ENCODE measurements at regions not wholly inside any gene's neighbourhood (a gene's known extent, or its start where the extent isn't known, plus 50 kb on each side); places are given as distances from the start of the nearest gene placed in this dataset.

DNA sequence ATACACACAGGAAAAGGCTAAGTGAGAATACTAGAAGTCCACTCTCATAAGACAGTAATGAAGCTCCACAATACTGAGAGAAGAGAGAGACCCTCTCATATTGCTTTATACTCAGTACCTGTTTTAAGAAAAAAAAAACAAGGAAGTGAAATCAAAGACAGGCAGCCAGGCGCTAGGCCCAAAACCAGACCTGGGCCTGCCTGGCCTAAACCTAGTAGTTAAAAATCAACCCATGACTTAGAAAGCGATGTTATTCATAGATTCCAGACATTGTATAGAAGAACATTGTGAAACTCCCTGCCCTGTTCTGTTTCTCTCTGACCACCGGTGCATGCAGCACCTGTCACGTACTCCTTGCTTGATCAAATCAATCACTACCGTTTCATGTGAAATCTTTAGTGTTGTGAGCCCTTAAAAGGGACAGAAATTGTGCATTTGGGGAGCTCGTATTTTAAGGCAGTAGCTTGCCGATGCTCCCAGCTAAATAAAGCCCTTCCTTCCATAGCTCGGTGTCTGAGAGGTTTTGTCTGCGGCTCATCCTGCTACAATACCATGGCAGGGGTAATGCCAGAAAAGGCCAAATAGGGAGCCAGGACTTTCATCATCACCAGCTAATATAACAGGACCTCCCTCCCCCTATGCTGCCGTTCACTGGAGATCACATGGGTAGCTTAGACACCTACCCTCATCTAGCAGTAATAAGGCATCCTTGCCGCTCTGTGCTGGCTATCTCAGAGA, 1294.1 kb downstream of the NSUN3 start:
- no peak for DNase-seq (ENCODE audit: low spot score)

DNA sequence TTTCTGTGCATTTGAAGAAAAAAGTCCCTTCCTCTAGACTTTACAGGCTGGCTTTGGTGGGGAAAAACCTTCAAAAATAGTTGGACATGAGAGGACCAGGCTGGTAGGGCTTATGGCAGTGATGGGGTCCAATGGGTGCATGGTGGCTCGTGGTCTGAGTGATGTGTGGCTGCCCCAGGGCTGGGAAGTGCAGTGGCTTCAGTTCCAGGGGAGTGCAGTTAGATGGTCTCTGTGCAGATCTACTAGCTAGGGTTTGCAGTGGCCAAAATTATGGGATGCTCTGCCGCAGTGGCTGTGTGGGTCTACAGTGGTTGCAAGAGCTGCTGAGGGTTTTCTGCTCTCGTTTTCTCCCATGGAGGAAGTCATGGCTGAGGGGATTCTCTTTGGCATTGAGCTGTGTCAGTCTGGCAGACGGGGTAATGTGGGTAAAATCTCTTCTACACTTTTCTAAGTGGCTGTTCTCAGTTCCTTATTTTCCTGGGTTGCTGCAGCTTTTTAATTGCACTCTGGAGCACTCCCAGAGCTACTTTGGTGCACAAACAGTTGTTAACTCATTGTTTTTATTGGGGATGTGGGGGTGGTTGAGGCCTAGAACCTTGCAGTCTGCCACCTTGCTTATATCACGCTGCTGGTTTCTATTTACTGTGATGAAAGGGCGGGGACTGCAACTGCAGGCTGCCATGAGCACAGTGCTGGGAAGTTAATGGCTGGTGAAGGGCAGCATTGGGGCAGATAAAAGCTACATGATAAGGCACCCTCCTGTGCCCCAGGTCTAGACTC, 1324.6 kb downstream of the NSUN3 start:
- DNase-seq (ENCODE audit: low spot score), result no peak

GRCh38 chr3:95389725-95390313, 1327.0 kb downstream of the NSUN3 start:
- DNase-seq (ENCODE audit: low spot score), result no peak

DNA sequence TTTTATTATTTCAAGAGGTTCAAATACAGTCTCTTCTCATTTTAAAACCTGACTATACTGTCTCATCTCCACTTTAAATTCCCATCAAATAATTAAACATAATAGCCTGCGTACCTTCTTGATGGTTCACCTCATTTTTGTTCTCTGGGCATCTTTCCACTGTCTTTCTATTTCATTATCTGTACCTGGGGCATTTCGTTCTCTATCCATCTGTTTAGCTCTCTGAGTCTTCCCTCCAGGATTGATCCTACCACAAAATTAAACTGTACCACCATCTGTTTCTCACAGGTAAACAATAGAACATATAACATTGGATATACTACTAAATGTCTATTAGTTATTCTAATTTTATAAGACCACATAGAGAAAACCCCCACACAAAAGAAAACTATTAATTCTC, 1331.4 kb downstream of the NSUN3 start:
- DNase-seq (ENCODE audit: low spot score), result no peak

DNA sequence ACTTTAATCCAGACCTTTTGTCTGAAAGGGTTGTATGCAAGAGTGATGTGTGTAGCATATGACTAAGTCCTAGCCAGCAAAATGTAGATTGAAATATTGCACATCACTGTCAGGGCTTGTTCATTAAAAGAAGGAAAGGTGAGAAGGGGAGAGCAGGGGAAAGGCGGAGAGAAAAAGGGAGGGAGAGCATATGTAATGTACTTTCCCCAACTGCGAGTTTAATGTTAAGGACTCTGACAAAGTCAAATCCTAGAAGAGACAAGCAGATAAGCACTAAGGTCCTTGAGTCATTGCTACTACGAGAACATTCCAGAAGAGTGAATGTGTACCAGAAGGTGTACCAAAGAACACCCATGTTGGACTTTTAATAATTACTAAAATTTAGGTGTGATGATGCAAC, 1336.7 kb downstream of the NSUN3 start:
- DNase-seq (ENCODE audit: low spot score), result no peak

GRCh38 chr3:95401693-95402092, 1338.8 kb downstream of the NSUN3 start:
- no peak for DNase-seq (ENCODE audit: low spot score)

- DNase-seq (ENCODE audit: low spot score), result no peak
Measured at GRCh38 chr3:95407709-95408463, 1345.0 kb downstream of the NSUN3 start.

- no peak for DNase-seq (ENCODE audit: low spot score)
Measured at GRCh38 chr3:95408464-95408862, 1345.6 kb downstream of the NSUN3 start.

DNA sequence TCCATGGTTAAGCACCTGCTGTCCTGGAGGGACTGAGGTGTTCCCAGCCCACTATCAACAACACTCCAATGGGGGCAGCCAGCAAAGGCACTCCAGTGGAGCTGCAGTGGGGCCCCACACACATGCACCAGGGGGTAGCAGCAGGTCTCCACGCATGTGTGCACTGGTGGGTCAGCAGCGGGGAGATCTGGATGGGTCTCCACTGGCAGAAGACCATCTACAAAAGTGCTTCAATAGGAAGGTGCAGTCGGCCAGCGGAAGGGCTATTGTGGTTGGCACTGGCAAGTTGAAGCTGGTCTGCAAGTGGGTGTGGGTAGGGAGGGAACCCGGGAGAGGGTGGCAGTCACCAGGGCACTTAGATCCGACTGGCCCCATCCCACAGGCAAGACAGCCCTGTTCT, 1355.4 kb downstream of the NSUN3 start:
- no peak for DNase-seq (ENCODE audit: low spot score)

- no peak for DNase-seq (ENCODE audit: low spot score)
Measured at GRCh38 chr3:95424279-95424678, 1361.4 kb downstream of the NSUN3 start.

DNA sequence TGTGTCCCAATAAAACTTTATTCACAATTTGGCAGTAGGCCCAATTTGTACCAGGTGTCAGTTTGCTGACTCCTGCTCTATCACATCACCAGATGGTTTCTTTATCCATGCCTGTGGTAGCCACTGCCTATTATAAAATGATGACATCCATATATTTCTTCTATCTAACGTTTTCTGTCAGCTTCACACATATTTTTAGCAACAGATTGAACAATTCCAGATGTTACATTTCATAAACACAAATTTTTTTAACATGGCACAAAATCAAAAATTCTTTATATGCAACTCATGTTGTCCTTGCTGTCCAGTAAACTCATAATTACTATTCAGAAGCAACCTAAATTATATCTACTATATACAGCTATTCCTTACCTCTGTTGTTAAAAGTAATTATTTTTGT, 1371.6 kb downstream of the NSUN3 start:
- DNase-seq (ENCODE audit: low spot score), result no peak

- no peak for DNase-seq (ENCODE audit: low spot score)
Measured at GRCh38 chr3:95437409-95437808, 1374.5 kb downstream of the NSUN3 start.

GRCh38 chr3:95438274-95438673, 1375.4 kb downstream of the NSUN3 start:
- no peak for DNase-seq (ENCODE audit: low spot score)

DNA sequence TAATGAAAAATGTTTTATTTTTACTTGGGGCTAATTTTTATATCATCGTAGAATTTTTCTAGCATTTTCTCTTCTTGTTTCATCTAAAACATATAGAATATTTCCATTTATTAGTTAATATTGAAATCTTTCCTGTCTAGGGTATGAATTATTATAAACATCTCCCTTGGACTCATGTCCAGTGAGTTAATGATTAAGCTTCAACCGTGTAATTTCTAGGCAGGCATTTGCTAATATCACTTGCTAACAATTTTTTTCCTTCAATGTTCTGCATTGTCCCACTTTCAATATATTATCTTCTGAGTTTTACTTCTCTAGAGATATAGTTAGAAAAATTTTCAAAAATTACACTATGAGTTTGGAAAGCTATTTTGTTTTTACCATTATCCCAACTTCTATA, 1371.6 kb upstream of the EPHA6 start:
- DNase-seq (ENCODE audit: low spot score), result no peak

DNA sequence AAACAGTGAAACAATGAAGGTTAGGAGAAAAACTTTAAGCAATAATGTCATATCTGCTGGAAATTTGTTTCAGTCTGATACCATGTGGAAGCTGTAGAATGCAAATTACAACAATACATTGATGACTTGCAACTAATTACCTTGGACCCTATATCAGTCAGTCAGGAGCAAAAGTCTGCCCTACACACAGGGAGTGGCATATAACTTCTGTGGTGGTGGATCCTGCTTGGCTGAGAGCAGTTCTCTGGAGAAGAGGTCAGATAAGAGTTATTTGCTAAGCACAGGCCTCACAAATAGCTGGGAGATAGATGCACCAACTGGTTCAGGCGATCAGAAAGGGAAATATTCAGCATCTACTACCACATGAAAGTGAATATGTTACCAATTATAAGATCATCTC, 1364.6 kb upstream of the EPHA6 start:
- no peak for DNase-seq (ENCODE audit: low spot score)

DNA sequence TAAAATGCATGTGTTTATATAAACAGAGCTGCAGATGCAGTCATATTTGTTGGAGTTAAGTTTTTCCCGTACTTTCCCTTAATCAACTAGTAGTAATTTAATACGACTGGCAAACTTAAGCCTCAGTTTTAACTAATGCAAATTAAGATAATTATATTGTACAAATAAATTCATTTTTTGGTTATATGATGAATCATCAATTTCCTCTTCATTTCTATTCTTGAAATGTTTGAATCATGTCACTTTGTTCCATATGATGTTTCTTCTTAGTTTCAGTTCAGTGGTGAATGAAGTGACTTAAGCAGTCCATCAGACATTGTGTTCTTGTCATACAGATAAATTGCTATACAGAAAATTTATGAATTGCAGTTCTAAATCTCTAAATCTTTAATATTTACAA, 1361.2 kb upstream of the EPHA6 start:
- no peak for DNase-seq (ENCODE audit: low spot score)

GRCh38 chr3:95456835-95457234, 1357.6 kb upstream of the EPHA6 start:
- DNase-seq (ENCODE audit: low spot score), result no peak

- DNase-seq (ENCODE audit: low spot score), result no peak
Measured at GRCh38 chr3:95459706-95460105, 1354.7 kb upstream of the EPHA6 start.

- no peak for DNase-seq (ENCODE audit: low spot score)
Measured at GRCh38 chr3:95460274-95460673, 1354.1 kb upstream of the EPHA6 start.

- DNase-seq (ENCODE audit: low spot score), result no peak
Measured at GRCh38 chr3:95462161-95462560, 1352.2 kb upstream of the EPHA6 start.

GRCh38 chr3:95464346-95464745, 1350.0 kb upstream of the EPHA6 start:
- no peak for DNase-seq (ENCODE audit: low spot score)

DNA sequence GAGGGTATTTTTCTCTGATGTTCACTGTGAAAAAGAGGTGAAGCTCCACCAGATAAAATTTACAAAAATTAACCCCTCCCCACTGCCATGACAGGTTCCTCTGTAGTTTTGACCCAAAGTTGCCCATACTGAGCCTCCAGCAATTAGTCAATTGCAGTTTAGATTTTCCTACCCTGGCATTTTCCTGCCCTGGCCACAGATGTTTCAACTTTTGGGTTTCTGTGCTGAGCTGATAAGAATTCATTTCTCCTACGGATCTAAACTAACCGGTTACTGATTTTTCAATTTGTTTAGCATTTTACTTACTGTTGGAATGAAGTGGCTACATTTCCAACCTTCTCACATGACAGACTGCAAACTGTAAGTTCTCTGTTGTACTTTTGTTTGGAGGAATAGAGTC, 1346.1 kb upstream of the EPHA6 start:
- no peak for DNase-seq (ENCODE audit: low spot score)

DNA sequence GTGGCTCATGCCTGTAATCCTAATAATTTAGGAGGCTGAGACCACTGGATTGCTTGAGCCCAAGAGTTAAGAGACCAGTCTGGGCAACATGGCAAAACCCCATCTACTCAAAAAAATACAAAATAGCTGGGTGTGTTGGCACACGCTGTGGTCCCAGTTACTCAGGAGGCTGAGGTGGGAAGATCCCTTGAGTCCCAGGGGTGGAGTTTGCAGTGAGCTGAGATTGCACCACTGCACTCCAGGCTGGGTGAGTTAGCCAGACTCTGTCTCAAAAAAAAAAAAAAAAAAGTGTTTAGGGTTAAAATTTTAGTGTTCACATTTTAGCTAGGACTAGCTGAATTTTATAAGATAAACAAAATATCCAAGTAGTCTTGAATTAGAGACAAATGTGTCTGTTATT, 1340.1 kb upstream of the EPHA6 start:
- DNase-seq (ENCODE audit: low spot score), result no peak

Data from D341Med (cell line).